NB4 (cell line): ENCODE measurements at regions not wholly inside any gene's neighbourhood (a gene's known extent, or its start where the extent isn't known, plus 50 kb on each side); places are given as distances from the start of the nearest gene placed in this dataset.

Experiments
- POLR2A ChIP-seq: IDR thresholded peaks from 2 replicates; pipeline ENCODE4 v1.6.1; 2011; ENCODE audit warnings: mild to moderate bottlenecking; ENCODE audit not compliant: insufficient read length; ENCODE audit errors: extremely low read depth
- TF ChIP-seq, protein P1 (sequence below): IDR thresholded peaks from one replicate; pipeline ENCODE4 v1.5.1; 2012; ENCODE audit warnings: low read depth, low read length

DNA sequence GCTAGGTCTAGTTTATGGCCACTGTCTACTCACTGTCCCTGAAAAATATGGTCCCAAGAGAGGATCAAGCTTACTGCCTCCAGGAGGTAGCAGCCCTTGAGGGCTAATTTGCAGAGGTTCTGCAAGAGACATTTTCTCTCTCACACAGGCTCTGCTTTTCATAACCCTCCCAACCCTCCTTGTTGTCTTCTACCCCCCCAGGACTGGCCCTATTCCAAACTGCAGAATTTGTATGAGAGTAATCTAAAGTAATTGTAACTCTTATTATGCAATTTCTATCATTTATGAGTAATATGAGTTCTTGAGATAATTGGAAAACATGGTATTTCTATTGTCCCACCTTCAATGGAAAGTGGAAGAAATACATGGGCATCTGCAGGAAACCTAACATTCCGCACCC is 70.4 kb upstream of the CD55 start:
- no peak for TF ChIP-seq POLR2A
- TF ChIP-seq, protein P1, sequence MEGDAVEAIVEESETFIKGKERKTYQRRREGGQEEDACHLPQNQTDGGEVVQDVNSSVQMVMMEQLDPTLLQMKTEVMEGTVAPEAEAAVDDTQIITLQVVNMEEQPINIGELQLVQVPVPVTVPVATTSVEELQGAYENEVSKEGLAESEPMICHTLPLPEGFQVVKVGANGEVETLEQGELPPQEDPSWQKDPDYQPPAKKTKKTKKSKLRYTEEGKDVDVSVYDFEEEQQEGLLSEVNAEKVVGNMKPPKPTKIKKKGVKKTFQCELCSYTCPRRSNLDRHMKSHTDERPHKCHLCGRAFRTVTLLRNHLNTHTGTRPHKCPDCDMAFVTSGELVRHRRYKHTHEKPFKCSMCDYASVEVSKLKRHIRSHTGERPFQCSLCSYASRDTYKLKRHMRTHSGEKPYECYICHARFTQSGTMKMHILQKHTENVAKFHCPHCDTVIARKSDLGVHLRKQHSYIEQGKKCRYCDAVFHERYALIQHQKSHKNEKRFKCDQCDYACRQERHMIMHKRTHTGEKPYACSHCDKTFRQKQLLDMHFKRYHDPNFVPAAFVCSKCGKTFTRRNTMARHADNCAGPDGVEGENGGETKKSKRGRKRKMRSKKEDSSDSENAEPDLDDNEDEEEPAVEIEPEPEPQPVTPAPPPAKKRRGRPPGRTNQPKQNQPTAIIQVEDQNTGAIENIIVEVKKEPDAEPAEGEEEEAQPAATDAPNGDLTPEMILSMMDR = no peak
